ENCODE measurements at regions not wholly inside any gene's neighbourhood (a gene's known extent, or its start where the extent isn't known, plus 50 kb on each side); places are given as distances from the start of the nearest gene placed in this dataset.
"Not testable (repeated sequence)": the region's sequence is repeated elsewhere in the genome, so short reads cannot be mapped to it uniquely, and the experiment has no call there.

DNA sequence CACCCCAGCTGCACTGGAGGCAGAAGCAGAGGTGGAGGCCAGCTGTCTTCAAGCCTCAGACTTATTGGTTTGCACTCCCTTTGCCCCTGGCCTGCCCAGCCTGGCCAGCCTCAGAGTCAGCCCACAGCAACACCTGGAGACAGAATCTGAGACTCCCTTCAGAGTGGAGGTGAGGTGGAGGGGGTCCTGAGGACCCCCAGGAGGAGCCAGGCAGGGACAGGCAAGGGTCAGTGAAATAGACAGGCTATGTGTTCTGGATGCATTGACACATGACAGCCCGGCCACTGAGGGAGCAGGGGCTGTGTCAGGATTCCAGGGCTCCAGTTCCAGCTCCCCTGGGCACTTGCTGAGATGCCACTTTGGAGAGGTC, 309.7 kb downstream of the MYCN start:
- DNase-seq, result no peak

- no peak for DNase-seq
These were observed 309.1 kb downstream of the MYCN start for GRCh38 chr2:16249246-16250055.

- no peak for DNase-seq
These were observed 308.3 kb downstream of the MYCN start for GRCh38 chr2:16248571-16249105.

GRCh38 chr2:16247326-16248122, 307.2 kb downstream of the MYCN start:
- DNase-seq, result no peak

GRCh38 chr2:16246911-16247310, 306.6 kb downstream of the MYCN start:
- no peak for DNase-seq

- DNase-seq, result no peak
These were observed 306.0 kb downstream of the MYCN start for GRCh38 chr2:16246281-16246850.

DNA sequence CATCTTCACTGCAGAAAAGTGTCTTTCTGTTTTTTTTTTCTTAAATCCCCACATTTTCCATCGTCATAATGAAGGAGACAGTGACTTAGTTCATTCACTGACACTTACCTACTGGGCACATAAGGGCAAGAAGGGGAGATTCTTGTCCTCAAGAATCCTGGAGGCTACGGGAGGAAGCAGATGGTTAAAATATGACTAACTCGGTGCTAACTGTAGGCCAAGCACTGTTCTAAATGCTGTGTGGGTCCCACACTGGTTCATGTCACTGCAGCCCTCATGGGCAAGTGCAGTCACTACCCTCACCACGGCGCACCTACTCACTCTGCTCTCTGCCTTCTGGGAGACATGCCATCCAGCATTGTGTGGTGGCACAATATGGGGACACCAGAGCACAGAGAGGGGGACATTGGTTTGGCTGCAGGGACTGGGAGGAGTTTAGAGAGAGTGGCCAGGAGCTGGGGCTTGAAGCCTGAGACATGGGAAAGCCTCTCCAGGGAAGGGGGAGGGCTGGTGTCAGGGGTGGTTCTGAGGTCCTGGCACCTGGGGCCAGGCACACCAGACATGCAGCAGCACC, 305.2 kb downstream of the MYCN start:
- no peak for DNase-seq

DNA sequence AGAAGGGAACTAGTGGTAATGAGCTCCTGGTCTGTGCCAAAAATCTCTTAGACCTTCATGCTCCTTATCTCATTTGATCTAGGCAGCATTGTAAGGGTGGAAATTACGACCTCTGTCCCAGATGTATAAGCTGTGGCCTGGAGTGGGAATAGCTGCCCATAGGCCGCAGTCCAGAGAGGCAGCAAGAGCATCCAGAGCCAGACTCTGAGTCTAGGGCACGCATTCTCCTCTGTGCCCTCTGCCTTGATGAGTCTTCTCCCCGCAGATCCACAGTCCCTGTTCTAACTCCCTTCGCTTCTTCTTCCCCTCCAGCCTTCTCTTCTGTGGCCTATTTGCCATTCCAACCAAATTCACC, 304.6 kb downstream of the MYCN start:
- no peak for DNase-seq

DNA sequence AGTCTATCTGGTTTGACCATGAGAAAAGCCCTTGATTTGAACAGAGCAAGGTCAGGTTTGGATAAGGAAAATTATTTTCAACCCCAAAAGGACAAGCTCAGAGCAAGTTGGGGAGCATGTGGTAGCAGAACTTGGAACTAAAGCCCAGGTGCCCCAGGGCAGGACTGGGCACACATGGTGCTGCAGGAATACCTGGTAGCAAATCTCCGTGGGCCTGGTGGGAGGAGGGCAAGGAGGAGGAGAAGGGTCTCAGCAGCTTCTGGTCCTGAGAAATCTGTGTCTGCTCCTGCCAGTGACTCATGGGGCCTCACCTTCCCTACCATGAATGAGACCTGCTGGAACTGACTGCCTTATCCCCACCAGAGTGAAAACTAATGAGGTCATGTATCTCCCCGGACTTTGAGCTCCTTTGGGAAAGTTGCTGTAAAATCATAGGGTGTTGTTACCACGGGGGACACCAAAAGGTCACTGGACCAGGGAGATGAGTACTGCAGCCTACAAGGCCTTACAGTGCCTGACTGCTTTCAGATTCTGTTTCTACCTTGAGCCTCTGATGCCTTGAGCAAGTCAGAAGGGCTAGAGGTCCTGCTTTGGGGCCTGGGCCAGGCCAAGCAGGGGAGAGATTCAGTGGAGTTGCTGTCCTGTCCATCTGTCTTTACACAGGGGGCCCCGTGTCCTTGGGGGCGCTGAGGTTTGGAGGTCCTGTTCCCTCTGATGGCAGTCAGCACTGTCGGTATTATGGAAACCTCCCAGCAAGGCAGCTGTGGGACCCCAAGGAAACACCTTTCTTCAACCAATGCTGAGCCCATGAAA, 304.0 kb downstream of the MYCN start:
- DNase-seq, result no peak

DNA sequence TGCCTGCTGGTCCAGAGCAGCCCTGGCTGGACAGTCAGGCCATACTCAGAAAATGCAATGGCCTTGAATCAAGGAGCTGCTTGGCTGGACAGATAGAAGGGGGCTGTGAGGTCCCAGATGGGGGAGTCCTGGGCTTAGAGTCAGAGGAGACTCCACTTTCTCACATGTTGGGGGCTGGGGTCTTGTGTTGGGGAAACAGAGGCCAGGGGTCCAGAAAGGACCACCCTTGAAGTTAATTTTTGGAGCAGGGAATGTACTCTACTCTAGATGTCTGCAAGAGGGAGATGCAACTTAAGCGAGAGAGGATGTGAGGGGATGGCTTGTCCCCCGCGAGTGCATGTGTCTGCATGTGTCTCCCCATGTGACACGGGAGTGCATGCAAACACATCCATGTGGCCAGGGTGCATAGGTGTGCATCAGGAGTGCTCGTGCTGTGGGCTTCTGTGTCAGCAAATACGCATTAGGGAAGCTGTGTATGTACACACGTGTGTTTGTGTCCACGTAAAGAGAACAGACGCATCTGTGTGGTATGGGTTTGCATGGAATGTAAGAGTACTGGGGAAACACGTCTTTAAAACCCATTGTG, 303.2 kb downstream of the MYCN start:
- DNase-seq, result no peak

DNA sequence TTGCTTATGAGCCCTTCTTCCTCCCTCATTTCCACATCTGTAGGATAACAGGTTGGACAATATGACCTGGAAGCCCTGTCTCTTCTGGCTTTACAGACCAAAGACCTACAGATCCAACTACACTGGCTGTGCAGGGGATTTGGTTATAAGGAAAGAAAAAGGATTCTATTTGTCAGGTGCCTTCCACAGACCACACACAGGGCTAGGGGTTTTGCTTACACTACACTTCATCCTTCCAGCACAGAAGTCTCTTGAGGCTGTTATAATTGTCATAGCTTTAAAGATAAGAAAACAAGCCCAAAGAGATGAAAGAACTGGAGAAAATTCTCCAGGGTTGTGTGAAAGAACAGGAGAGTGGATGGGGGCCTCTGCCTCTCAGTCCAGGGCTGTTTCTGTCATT, 302.6 kb downstream of the MYCN start:
- DNase-seq, result no peak

- no peak for DNase-seq
These were observed 301.1 kb downstream of the MYCN start for GRCh38 chr2:16241166-16242160.

- no peak for DNase-seq
These were observed 300.1 kb downstream of the MYCN start for GRCh38 chr2:16240402-16240801.

DNA sequence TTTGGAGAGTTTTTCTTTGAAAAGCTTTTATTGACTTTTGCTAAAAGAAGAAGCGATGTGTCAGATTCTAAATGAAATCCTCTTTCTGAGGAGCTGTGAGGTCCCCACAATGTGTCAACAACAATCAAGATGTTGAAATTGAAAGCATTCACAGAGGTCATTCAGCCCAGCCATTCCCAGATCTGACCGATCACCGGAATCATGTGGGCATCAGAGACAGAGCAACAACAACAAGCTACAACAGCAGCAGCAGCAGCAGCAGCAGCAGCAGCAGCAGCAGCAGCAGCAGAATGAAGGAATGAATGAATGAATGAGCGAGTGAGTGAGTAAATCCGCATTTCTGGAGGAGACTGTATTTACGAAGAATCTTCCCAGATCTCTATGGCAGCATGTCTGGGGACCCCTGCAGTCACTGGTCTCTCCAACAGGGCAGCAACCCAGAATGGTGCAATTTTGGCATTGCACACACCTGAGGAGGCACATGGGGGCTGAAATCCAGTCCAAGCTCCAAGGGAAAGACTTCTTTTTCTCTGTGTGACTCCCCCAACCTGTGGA, 299.0 kb downstream of the MYCN start:
- DNase-seq, result no peak

GRCh38 chr2:16238786-16239185, 298.4 kb downstream of the MYCN start:
- no peak for DNase-seq

DNA sequence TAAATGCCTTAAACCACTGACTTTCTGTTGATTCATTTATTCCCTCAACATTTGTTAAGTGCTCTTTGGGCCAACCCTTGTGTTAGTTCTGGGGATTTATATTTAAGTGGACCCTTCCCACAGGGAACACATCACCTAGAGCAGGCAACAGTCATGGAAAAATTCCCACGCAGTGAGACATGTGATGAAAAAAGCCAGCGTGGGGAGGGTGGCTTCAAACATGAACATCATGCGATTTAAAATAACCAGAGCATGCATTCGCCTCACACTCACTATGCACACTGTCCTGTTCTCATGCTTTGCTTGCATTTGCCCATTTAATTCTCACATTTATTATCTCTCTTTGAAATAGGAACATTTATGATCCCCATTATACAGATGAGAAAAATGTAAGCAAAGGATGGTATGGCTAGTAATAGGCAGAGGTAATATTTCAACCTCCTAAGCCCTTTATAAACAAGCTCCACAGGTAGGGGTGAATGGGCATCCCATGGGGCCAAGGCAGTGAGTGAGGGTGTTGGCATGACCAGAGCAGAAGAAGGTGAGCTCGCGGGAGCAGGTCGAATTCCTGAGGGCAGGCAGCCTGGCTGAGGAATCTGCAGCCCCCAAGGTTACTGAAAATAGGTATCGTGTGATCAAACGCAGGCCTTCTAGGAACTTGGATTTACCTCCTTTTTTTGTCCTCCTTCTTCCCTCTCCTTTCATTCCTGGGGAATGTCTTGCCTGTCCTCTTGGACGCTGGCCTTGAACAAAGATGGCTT, 297.8 kb downstream of the MYCN start:
- DNase-seq, result no peak

GRCh38 chr2:16235747-16236146, 295.4 kb downstream of the MYCN start:
- DNase-seq, result no peak

- not testable (repeated sequence) for DNase-seq
These were observed 294.9 kb downstream of the MYCN start for GRCh38 chr2:16235291-16235690.

GRCh38 chr2:16228951-16229350, 288.6 kb downstream of the MYCN start:
- DNase-seq, result no peak

GRCh38 chr2:16228471-16228870, 288.1 kb downstream of the MYCN start:
- DNase-seq, result no peak
